GM12873 (cell line): ENCODE measurements at regions not wholly inside any gene's neighbourhood (a gene's known extent, or its start where the extent isn't known, plus 50 kb on each side); places are given as distances from the start of the nearest gene placed in this dataset.
A peak's percentile ranks its signal among the peaks of the same experiment; 100 is the strongest.

Experiments
- CTCF ChIP-seq: IDR thresholded peaks from 2 replicates; pipeline ENCODE4 v1.5.1; 2012; ENCODE audit warnings: low read depth, mild to moderate bottlenecking, moderate library complexity, low read length, control low read depth; ENCODE audit not compliant: insufficient read depth; ENCODE audit errors: missing control alignments

DNA sequence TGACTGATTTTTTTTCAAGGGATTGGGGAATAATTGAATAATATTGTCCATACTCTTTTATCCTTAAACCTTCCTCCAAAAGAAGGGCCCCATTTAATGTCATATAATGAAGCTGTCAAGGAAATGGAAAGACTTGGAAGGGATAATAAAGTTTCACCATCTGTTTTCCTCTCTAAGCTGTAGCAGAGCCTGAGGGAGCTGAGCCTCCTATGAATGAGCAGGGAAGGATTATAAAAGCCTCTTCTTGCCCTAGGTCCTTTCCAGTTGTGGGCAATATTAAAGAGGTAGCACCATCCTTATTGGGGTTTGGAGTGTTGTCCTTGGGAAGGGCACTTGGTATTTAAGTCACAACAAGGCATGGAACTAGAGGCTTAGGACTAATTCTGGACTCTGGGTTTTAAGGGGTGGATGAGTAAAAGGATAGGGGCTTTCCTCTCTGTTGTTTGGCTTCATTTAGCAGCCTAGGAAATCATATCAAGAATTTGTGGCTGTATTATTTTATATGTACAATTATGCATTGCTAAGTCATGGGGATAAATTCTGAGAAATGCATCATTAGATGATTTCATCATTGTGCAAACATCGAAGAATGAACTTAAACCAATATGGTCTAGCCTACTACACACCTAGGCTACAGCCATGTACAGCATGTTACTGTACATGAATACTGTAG is 408.5 kb upstream of the DCN start:
- TF ChIP-seq CTCF = no peak

DNA sequence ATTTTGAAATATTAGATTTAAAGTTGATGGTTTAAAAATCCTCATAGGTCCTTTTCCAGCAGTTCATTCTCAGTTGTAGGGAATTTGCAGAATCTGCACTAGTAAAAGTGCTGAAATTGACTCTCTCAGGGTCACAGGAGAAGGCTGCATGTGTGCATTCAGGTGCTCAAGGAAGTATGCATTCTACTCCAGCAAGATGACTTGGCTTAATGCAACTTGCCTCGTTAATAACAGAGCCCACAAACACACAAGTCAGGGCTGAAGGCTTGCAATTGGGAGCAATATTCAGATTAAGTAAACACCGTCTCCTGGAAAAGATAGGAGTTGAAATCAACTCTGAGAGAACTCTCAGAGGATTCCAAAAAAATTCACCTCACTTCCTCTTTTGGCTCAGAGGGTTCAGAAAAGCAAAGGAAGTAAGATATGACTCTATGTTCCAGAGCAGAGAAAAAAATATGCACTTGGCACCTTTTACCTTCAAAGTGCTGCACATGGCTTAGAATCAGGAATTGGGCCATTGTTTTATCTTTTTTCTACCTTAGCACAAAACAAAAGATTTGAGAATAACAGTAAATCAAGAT is 406.3 kb upstream of the DCN start:
- no peak for TF ChIP-seq CTCF

- no peak for TF ChIP-seq CTCF
Observed at GRCh38 chr12:91586015-91586414, 403.4 kb upstream of the DCN start.

GRCh38 chr12:91582811-91583210 is 400.2 kb upstream of the DCN start:
- TF ChIP-seq CTCF = no peak

DNA sequence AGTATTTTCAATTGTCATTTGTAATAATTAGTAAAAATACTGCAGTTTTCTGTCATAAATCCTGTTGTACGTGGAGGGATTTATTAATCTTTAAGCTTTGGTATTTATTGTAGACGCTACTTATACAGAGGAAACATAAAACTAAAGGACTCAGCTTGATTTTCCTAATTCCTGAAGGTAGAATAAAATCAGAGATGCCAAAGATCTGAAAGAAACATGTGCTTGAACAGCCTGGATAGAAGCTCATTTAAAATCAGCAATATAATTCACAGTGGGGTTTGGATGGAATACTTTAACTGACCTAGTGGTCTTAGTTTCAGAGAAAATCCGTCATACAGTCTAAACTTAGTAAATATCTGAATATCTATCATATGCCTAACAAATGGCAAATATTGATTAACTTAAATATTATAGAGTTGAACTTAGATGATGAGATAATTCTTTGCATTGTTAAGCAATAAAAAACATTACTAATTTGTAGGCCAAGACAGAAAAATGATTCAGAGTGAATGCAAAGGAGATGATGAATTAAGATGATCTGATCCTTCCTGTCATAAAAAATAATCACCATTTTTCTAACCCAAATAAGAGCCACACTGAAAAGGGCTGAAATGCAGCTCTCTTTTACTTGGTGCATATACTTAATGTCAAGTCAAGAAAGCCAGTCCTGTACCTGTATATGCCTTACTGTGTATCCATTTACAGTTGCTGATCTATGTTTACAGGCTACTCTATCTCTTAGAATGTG is 397.1 kb upstream of the DCN start:
- TF ChIP-seq CTCF = no peak

DNA sequence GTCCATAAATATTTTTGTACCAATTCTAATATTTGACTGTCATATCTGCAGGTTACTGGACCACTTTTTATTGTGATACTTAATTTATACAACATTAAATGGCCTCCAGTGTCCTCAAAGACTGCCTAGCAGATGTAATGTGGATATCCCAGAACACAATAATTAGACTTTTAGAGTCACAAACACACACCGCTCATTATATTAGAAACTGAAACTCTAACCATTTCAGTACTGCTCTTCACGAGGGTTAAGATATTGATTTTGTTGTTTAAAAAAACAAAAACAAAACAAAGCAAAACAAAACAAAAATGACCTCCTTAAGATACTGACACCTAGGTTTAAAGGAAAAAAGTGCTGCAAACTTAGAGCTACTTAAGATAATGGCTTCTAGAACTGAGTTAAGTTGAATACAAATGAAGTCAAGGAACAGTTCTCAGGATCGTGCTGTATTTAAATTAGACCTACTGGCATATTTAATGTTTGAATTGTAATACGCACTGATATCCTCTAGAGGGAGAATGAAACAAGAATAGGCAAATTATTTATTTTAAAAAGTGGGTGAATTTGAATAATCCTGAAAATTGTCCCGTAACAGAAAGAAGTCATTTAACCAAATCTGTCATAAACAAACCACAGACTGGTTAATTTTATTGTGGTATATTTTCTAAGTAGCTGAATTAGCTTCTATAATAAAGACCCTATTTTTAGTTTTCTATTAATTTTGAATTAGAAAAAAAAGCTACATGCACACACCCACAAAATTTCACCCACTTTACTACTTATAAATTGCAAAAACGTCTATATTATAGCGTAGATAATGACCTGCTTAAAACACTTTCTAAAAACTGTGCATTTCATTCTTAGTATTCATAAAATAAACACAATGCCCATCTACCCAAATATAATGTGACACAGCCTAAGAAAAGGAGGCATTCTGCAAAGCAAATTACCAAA is 395.2 kb upstream of the DCN start:
- peak; percentile 40 for TF ChIP-seq CTCF
